ENCODE measurements at regions not wholly inside any gene's neighbourhood (a gene's known extent, or its start where the extent isn't known, plus 50 kb on each side); places are given as distances from the start of the nearest gene placed in this dataset.

- Mint-ChIP-seq H3K4me3 (no peak overlapping the region), H3K27me3 (no peaks in the 10 kb centered on the region), H3K36me3 (no peaks in the 10 kb centered on the region), H3K9me3 (no peaks in the 10 kb centered on the region), H3K27ac (no peak overlapping the region), H3K4me1 (no peaks in the 10 kb centered on the region)
These were observed 661.8 kb upstream of the HS6ST1 start for GRCh38 chr2:128980475-128980874.

- no peaks in the 10 kb centered on the region for H3K27me3 Mint-ChIP-seq
- no peaks in the 10 kb centered on the region for H3K36me3 Mint-ChIP-seq
These were observed 662.7 kb upstream of the HS6ST1 start for GRCh38 chr2:128981353-128981752.

DNA sequence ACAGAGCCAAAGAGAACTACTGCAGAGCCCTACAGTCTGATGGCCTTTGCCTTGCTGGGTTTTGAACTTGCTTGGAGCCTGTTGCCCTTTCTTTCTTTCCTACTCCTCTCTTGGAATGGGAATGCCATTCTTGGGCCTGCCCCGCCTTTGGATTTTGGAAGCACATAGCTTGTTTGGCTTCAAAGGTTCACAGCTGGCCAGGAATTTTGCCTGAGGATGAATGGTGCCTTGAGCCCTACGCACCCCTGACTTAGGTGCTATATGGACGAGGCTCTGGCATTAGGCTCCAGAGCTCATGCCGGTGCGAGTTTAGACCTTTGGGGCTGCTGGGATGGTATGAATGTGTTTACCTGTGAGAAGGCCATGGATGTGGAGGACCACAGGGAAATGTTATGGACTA, 663.3 kb upstream of the HS6ST1 start:
- no peak overlapping the region for H3K4me3 Mint-ChIP-seq
- H3K9me3 Mint-ChIP-seq = no peaks in the 10 kb centered on the region
- no peak overlapping the region for H3K27ac Mint-ChIP-seq
- H3K27me3 Mint-ChIP-seq = no peaks in the 10 kb centered on the region
- no peaks in the 10 kb centered on the region for H3K36me3 Mint-ChIP-seq
- H3K4me1 Mint-ChIP-seq = no peaks in the 10 kb centered on the region

More at GRCh38 chr2:128981353-128981752, 662.7 kb upstream of the HS6ST1 start:
- Mint-ChIP-seq H3K4me3 (no peak overlapping the region), H3K4me1 (no peaks in the 10 kb centered on the region), H3K27ac (no peak overlapping the region), H3K9me3 (no peaks in the 10 kb centered on the region)

DNA sequence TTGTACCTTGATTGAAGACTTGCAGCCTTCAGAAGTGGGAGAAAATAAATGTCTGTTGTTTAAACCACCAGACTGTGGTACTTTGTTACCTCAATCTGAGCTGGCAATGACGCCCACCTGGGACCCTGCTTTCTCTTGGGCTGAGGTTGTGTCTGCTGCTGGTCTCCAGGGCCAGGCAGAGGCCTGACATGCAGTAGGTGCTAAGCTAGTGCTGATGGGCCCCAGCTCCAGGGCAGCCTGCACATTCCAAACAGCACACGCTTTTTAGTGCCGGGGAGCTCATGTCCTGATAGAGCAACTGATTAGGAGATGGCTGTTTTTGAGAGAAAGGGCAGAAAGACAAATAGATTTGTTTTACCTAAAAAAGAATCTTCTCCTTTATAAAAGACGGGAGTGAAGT, 664.0 kb upstream of the HS6ST1 start:
- H3K4me3 Mint-ChIP-seq = no peak overlapping the region
- H3K9me3 Mint-ChIP-seq = no peaks in the 10 kb centered on the region
- H3K36me3 Mint-ChIP-seq = no peaks in the 10 kb centered on the region
- H3K4me1 Mint-ChIP-seq = no peaks in the 10 kb centered on the region
- no peaks in the 10 kb centered on the region for H3K27me3 Mint-ChIP-seq
- no peak overlapping the region for H3K27ac Mint-ChIP-seq

- Mint-ChIP-seq H3K9me3 (no peaks in the 10 kb centered on the region), H3K36me3 (no peaks in the 10 kb centered on the region), H3K4me3 (no peak overlapping the region), H3K27me3 (no peaks in the 10 kb centered on the region), H3K27ac (no peak overlapping the region), H3K4me1 (no peaks in the 10 kb centered on the region)
These were observed 664.4 kb upstream of the HS6ST1 start for GRCh38 chr2:128983094-128983493.

DNA sequence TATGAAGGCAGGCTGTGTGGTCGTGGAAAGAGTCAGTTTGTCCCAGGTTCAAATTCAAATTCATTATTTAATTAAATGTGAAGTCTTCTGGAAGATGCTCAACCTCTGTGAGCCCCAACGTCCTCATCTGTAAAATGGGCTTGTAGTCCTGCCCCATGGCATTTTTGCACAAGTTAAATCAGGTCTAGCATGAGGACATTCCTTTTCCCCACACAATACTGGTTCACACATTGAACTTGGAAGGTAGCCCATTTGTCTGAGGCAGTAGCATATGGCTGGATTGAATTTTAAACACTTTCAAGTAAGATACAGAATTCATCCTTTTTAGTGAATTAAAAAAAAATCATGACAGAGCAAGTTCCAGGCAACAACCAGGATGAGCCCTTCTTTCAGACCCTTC, 665.4 kb upstream of the HS6ST1 start:
- Mint-ChIP-seq H3K9me3 (no peaks in the 10 kb centered on the region), H3K27ac (no peak overlapping the region), H3K4me1 (no peaks in the 10 kb centered on the region), H3K36me3 (no peaks in the 10 kb centered on the region), H3K4me3 (no peak overlapping the region), H3K27me3 (no peaks in the 10 kb centered on the region)

GRCh38 chr2:128984855-128985254, 666.2 kb upstream of the HS6ST1 start:
- Mint-ChIP-seq H3K4me1 (no peaks in the 10 kb centered on the region), H3K27ac (no peak overlapping the region), H3K27me3 (no peaks in the 10 kb centered on the region), H3K9me3 (no peaks in the 10 kb centered on the region), H3K4me3 (no peak overlapping the region), H3K36me3 (no peaks in the 10 kb centered on the region)

DNA sequence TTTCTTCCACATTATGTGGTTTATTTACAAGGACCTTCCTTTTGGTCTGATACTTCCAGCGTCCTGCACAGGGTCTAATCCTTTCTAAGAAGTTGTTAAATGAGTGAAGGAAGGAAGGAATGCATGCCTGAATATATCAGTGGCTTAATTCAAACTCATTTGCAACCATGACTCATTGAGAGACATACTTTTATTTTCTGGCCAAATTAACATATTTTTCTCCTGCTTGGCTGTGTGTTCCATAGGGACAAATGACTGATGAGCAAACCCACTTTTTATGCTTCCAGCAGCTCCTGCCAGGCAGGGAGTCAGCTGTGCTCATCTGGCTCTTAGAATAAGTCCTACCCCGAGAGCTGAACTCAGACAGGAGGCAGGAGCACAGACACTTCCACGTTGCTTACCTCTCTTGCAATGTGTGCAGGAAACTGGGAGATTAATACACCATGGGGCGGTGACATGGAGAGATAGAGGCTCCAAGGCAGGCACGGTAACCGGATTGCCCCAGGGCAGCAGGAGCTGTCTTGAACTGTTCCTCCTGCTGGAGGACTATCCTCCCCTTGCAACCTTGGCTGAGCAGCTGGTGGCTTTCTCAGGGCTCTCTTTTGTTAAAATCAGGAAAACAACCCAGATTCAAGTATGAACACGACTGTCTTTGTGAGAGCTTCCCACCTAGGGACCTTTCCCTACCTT, 667.5 kb upstream of the HS6ST1 start:
- Mint-ChIP-seq H3K27ac (no peak overlapping the region), H3K4me1 (no peaks in the 10 kb centered on the region)

DNA sequence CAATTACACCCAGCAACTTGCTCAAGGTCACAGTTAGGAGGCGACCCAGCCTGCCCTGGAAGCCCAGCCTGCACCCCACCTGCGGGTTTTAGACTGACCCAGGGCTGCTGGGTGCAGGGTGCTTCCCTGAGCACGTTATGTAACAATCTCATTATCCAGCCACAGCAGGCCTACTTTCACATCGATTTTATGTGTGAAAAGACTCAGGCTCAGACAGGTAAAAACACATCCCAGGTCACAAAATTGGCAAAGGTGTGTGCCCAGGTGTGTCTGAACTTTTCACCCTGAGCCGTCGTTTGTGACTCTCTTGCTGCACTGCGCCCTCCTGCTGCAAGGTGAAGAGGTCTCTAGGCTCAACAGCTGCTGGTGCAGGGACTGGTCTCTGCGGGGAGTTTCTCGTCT, 668.2 kb upstream of the HS6ST1 start:
- H3K4me1 Mint-ChIP-seq = no peaks in the 10 kb centered on the region
- H3K36me3 Mint-ChIP-seq = no peaks in the 10 kb centered on the region
- no peak overlapping the region for H3K27ac Mint-ChIP-seq
- H3K9me3 Mint-ChIP-seq = no peaks in the 10 kb centered on the region
- H3K27me3 Mint-ChIP-seq = no peaks in the 10 kb centered on the region
- H3K4me3 Mint-ChIP-seq = no peak overlapping the region

More for the DNA sequence above, 667.5 kb upstream of the HS6ST1 start:
- no peak overlapping the region for H3K4me3 Mint-ChIP-seq
- H3K27me3 Mint-ChIP-seq = no peaks in the 10 kb centered on the region
- H3K36me3 Mint-ChIP-seq = no peaks in the 10 kb centered on the region
- H3K9me3 Mint-ChIP-seq = no peaks in the 10 kb centered on the region

GRCh38 chr2:128988326-128988725, 669.7 kb upstream of the HS6ST1 start:
- no peak overlapping the region for H3K27ac Mint-ChIP-seq
- no peaks in the 10 kb centered on the region for H3K4me1 Mint-ChIP-seq
- H3K27me3 Mint-ChIP-seq = no peaks in the 10 kb centered on the region
- H3K36me3 Mint-ChIP-seq = no peaks in the 10 kb centered on the region
- H3K4me3 Mint-ChIP-seq = no peak overlapping the region
- no peaks in the 10 kb centered on the region for H3K9me3 Mint-ChIP-seq

DNA sequence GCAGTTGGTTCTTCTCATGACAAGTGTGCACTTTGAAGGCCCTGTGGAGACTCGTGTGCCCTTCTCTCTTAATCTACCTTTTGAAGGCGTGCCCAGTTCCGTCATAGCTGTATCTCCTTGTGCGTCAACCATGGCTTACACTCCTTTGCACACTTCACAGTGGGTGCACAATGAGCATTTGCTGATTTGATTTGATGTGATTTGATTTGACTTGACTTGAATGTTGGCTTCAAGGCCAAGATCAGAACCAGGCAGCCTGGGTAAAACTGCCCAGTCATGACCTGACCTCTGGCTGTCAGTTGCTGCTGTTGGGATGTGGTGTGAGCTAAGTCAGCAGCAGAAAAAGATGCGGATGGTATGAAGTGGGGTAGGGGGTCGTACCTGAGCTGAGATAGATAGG, 670.3 kb upstream of the HS6ST1 start:
- H3K27me3 Mint-ChIP-seq = no peaks in the 10 kb centered on the region
- H3K9me3 Mint-ChIP-seq = no peaks in the 10 kb centered on the region
- H3K36me3 Mint-ChIP-seq = no peaks in the 10 kb centered on the region
- no peaks in the 10 kb centered on the region for H3K4me1 Mint-ChIP-seq
- no peak overlapping the region for H3K27ac Mint-ChIP-seq
- no peak overlapping the region for H3K4me3 Mint-ChIP-seq

GRCh38 chr2:128995086-128995485, 676.4 kb upstream of the HS6ST1 start:
- Mint-ChIP-seq H3K9me3 (no peaks in the 10 kb centered on the region), H3K4me1 (no peaks in the 10 kb centered on the region), H3K27me3 (no peaks in the 10 kb centered on the region), H3K27ac (no peak overlapping the region), H3K36me3 (no peaks in the 10 kb centered on the region), H3K4me3 (no peak overlapping the region)

DNA sequence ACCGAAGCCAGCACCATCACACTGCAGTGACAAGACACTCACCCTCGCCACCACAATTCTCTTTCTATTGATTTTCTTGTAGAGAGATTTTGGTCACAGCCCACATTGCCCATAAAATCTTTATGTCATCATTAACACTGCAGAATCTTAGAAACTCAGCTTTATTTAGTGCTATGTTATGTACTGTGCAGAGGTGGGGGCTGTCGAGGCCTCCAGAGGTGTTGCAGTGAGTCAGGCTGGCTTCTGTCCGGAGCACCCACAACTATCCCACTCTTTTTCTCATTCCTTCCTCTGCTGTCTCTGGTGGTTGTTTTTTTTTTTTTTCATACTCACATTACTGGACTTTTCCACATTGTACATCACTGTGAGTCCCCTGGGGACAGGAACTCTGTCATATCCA, 677.4 kb upstream of the HS6ST1 start:
- H3K4me1 Mint-ChIP-seq = no peaks in the 10 kb centered on the region
- H3K36me3 Mint-ChIP-seq = no peaks in the 10 kb centered on the region
- H3K27me3 Mint-ChIP-seq = no peaks in the 10 kb centered on the region
- H3K4me3 Mint-ChIP-seq = no peak overlapping the region
- no peaks in the 10 kb centered on the region for H3K9me3 Mint-ChIP-seq
- H3K27ac Mint-ChIP-seq = no peak overlapping the region

- Mint-ChIP-seq H3K27ac (no peak overlapping the region), H3K27me3 (no peaks in the 10 kb centered on the region), H3K4me1 (no peaks in the 10 kb centered on the region), H3K9me3 (no peaks in the 10 kb centered on the region), H3K4me3 (no peak overlapping the region), H3K36me3 (no peaks in the 10 kb centered on the region)
These were observed 678.6 kb upstream of the HS6ST1 start for GRCh38 chr2:128997166-128997866.

DNA sequence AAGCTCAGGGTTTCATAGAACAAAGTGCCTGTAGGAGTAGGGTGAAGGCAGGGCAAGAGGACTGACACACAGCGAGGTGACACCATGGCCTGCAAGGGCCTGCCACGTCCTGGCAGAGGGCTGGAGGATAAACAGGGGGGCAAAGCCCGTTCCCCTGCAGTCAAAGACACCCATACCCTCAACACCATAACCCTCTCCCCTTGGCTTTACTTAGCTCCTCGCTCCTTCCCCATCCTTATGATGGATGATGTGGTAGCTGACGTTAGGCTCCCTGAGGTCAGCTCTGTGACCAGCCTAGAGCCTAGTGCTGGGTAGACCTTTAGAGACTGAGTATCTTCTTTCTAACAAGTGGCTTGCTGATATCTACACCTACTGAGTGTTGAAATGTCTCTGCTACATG, 683.3 kb upstream of the HS6ST1 start:
- Mint-ChIP-seq H3K36me3 (no peaks in the 10 kb centered on the region), H3K4me3 (no peak overlapping the region), H3K27ac (no peak overlapping the region), H3K4me1 (no peaks in the 10 kb centered on the region), H3K27me3 (no peaks in the 10 kb centered on the region), H3K9me3 (no peaks in the 10 kb centered on the region)

- no peaks in the 10 kb centered on the region for H3K4me1 Mint-ChIP-seq
- no peaks in the 10 kb centered on the region for H3K36me3 Mint-ChIP-seq
- no peaks in the 10 kb centered on the region for H3K9me3 Mint-ChIP-seq
- H3K27ac Mint-ChIP-seq = no peak overlapping the region
- H3K4me3 Mint-ChIP-seq = no peak overlapping the region
- H3K27me3 Mint-ChIP-seq = no peaks in the 10 kb centered on the region
These were observed 684.1 kb upstream of the HS6ST1 start for GRCh38 chr2:129002751-129003150.

DNA sequence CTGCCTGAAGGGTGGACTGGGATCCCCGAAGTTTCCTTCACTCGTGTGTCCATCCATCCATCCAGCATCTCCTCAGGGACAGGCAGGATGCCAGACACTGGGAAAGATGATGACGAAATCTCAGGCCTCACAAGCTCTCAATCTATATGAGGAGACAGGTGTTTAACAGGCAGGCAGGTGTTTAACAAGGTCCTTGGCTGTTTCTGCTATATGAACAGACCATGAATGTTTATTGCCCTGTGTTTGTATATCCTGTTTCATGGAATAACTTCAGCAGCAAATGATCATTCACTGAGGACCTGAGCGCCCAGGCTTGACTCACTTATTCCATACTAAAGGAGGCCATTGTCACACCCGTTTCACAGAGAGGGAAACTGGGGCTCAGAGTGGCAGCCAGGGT, 685.8 kb upstream of the HS6ST1 start:
- H3K4me3 Mint-ChIP-seq = no peak overlapping the region
- no peaks in the 10 kb centered on the region for H3K4me1 Mint-ChIP-seq
- H3K9me3 Mint-ChIP-seq = no peaks in the 10 kb centered on the region
- no peak overlapping the region for H3K27ac Mint-ChIP-seq
- no peaks in the 10 kb centered on the region for H3K36me3 Mint-ChIP-seq
- H3K27me3 Mint-ChIP-seq = no peaks in the 10 kb centered on the region

All from activated naive CD4-positive, alpha-beta T cell treated with anti-CD3 and anti-CD28 coated beads, Interleukin-2, amount 50 U/mL, for 24 hours (primary cell).